ENCODE measurements at regions not wholly inside any gene's neighbourhood (a gene's known extent, or its start where the extent isn't known, plus 50 kb on each side); places are given as distances from the start of the nearest gene placed in this dataset.

DNA sequence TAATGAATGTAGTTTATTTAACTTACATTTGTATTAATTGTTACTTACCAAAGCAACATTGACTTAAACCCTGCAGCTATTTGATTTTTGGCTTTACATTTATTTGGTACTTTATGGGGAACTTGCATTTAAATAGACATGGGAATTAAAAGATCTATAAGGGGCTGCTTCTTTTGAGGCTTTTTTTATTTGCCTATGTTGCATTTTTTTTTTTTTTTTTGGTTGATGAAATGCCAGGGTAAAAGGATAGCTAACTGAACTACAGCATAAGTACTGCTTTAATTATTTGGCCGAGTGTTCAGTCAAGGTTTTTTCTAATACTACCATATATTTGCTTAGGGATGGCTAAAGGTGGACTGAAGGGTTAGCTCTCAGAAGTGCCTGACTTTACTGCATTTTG lies 62.5 kb upstream of the CDH4 start:
- DNase-seq = no peak

DNA sequence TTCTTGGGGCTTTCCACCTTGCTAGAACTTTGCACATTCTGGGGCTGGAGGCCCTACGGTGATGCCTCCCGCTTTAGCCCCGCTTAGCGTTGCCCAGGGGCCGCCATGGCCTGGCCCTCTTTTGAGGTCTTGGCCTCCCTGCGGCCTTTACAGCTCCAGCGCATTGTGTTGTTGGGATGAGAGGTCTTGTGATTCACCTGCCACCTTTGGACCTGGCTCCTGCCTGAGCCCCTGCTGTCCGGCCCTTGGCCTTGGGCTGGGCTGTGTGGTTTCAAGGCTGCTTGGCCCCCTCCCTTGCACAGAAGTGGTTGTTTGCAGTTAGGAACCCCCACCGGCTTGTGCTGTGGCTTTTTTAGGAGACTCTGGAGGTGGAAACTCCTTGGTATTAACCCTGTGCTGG lies 61.0 kb upstream of the CDH4 start:
- DNase-seq = no peak

DNA sequence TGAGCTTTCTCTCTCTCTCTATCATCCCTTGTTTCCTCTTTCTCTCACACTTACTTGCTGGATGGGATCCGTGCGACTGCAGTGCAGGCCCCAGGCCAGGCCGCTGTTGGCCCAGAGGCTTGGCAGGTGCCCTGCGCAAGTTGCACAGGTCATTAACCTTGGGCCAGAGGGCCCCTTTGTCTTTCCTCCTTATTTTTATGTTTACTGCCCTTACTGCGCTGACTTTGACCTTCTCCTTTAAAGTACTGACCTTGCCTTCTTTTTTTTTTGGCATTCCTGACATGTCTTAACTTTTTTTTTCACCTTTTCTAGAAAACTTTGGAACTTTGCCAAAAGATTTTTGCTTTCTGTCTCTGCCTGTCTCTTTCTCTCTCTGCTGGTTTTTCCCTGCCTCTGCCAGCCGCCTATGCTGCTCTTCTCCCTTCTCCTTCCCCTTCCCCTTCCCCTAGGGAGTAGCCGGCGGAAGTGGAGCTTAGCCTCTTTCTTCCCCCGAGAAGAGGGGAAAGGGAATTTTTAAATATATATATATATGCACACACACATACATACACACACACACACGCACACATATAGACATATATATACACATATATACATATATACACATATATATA lies 59.6 kb upstream of the CDH4 start:
- DNase-seq = no peak

DNA sequence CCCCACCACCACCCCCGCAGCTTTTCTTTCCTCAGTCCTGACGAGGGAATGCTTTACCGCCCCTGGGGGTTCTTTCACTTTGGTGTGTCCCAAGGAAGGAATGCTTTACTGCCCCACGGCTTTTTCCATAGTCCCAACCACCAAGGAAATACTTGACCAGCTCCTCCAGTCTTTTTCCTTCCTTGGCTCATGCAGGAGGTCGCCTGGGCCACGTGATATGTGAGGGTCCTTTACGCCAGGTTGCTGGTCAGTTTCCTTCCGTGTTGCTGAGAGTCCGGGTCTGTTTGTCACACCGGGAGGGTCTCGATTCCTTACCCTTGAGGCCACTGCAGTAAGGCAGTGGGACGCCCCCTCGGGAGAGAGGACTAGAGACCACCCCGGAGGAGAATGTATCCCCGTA lies 58.9 kb upstream of the CDH4 start:
- no peak for DNase-seq

Measured in NCI-H82 (cell line).